ENCODE measurements at regions not wholly inside any gene's neighbourhood (a gene's known extent, or its start where the extent isn't known, plus 50 kb on each side); places are given as distances from the start of the nearest gene placed in this dataset.

DNA sequence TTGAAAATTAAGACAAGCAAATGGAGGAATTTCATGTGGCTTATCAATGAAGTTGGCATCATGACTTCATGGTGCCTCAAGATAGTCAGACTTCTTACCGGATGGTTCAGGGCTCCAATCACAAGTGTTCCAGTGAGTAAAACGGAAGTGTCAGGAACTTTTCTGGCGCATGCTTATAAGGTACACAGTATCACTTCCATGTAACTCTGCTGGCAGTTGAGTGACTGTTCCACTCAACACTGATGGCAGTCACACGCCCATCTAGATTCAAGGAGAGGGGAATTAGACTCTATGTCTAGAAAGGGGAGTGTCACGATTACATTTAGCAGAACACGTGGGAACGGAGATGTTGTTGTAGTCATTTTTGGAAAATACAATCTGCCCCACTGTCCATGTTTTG is 114.3 kb downstream of the KCTD15 start:
- no peaks in the 10 kb centered on the region for H3K9me3 ChIP-seq
- H3K27me3 ChIP-seq = peaks cover 0 to 10% of the 10 kb centered on the region in 2 donors
- TF ChIP-seq EP300 (IDR thresholded peaks at IDR 0.05) (no peak), POLR2A (IDR thresholded peaks at IDR 0.05) (no peak)
- TF ChIP-seq, protein P1, sequence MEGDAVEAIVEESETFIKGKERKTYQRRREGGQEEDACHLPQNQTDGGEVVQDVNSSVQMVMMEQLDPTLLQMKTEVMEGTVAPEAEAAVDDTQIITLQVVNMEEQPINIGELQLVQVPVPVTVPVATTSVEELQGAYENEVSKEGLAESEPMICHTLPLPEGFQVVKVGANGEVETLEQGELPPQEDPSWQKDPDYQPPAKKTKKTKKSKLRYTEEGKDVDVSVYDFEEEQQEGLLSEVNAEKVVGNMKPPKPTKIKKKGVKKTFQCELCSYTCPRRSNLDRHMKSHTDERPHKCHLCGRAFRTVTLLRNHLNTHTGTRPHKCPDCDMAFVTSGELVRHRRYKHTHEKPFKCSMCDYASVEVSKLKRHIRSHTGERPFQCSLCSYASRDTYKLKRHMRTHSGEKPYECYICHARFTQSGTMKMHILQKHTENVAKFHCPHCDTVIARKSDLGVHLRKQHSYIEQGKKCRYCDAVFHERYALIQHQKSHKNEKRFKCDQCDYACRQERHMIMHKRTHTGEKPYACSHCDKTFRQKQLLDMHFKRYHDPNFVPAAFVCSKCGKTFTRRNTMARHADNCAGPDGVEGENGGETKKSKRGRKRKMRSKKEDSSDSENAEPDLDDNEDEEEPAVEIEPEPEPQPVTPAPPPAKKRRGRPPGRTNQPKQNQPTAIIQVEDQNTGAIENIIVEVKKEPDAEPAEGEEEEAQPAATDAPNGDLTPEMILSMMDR (IDR thresholded peaks at IDR 0.05) = no peak
- no peaks in the 10 kb centered on the region for H3K36me3 ChIP-seq
- peaks cover 0 to 10% (median 4%) of the 10 kb centered on the region in 4 donors for H3K4me1 ChIP-seq
- WGBS, 2 donors = 91 to 92% methylated on average over 7 of the region's 7 CpGs
- DNase-seq (ENCODE audit: low spot score in 2 of 2) = no peak
- no peak overlapping the region for H3K27ac ChIP-seq
- no peak overlapping the region for H3K4me3 ChIP-seq

DNA sequence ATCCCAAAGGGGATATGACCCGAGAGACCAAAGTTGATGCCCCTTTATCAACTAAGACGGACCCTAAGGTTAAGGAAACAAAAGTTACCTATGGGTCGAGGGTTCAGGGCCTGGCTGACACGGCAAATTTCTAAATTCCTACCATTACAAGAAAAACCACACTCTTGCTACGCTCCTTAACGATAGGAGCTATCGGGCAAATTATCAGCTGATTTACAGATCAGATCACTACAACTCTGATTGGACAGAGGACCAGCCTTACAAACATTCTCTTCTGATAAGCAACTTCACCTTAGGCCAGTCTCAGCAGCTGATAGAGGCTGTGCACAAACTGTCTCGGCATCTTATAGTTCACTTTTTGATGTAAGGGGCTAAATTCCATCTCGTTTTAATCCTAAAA is 117.9 kb downstream of the KCTD15 start:
- 76 to 80% methylated on average over 9 of the region's 9 CpGs for WGBS, 2 donors
- H3K4me3 ChIP-seq = no peak overlapping the region
- TF ChIP-seq, protein P1 (IDR thresholded peaks at IDR 0.05) = no peak
- TF ChIP-seq EP300 (IDR thresholded peaks at IDR 0.05) (no peak), POLR2A (IDR thresholded peaks at IDR 0.05) (no peak)
- H3K9me3 ChIP-seq = peaks cover 0 to 6% (median 0%) of the 10 kb centered on the region in 4 donors
- no peak overlapping the region for H3K27ac ChIP-seq
- no peak for DNase-seq (ENCODE audit: low spot score in 2 of 2)
- H3K27me3 ChIP-seq = no peaks in the 10 kb centered on the region
- no peaks in the 10 kb centered on the region for H3K36me3 ChIP-seq
- H3K4me1 ChIP-seq = no peaks in the 10 kb centered on the region

DNA sequence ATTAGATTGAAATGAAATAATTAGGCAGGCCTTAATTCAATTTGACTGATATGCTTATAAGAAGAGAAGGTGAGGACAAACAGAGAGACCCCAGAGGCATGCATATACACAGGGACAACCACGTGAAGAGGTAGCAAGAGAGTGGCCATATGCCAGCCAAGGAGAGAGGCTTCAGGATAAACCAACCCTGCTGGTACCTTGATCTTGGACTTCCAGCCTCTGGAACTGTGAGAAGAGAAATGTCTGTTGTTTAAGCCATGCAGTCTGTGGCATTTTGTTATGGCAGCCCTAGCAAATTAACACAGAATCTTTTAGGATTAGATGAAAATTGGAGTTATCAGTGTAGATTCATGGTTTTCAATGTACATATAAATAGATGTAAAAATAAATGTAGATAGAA is 120.1 kb downstream of the KCTD15 start:
- Histone ChIP-seq H3K9me3 (peaks cover 0 to 6% (median 0%) of the 10 kb centered on the region in 4 donors), H3K4me1 (no peaks in the 10 kb centered on the region), H3K36me3 (no peaks in the 10 kb centered on the region), H3K27me3 (no peaks in the 10 kb centered on the region), H3K4me3 (no peak overlapping the region), H3K27ac (no peak overlapping the region)
- no peak for DNase-seq (ENCODE audit: low spot score in 2 of 2)
- TF ChIP-seq EP300 (IDR thresholded peaks at IDR 0.05) (no peak), POLR2A (IDR thresholded peaks at IDR 0.05) (no peak)
- TF ChIP-seq, protein P1 (IDR thresholded peaks at IDR 0.05) = no peak
- WGBS, 2 donors = 86 to 90% methylated on average over 1 of the region's 1 CpG

DNA sequence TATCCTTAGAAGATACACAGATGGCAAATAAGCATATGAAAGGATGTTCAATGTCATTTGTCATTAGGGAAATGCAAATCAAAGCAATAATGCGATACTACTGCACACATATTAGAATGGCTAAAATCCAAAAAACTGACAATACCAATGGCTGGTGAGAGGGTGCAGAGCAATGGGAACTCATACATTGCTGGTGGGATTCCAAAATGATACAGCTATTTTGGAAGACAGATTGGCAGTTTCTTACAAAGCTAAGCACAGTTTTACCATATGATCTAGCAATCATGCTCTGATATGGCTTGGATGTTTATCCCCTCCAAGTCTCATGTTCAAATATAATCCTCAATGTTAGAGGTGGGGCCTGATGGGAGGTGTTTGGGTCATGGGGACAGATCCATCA is 122.6 kb downstream of the KCTD15 start:
- Histone ChIP-seq H3K4me1 (no peaks in the 10 kb centered on the region), H3K27ac (no peak overlapping the region), H3K9me3 (peaks cover 0 to 6% (median 0%) of the 10 kb centered on the region in 4 donors), H3K4me3 (no peak overlapping the region), H3K36me3 (no peaks in the 10 kb centered on the region), H3K27me3 (no peaks in the 10 kb centered on the region)
- TF ChIP-seq POLR2A (IDR thresholded peaks at IDR 0.05) (no peak), EP300 (IDR thresholded peaks at IDR 0.05) (no peak)
- TF ChIP-seq, protein P1 (IDR thresholded peaks at IDR 0.05) = no peak
- WGBS, 2 donors = 77 to 100% methylated on average over 1 of the region's 1 CpG
- no peak for DNase-seq (ENCODE audit: low spot score in 2 of 2)

DNA sequence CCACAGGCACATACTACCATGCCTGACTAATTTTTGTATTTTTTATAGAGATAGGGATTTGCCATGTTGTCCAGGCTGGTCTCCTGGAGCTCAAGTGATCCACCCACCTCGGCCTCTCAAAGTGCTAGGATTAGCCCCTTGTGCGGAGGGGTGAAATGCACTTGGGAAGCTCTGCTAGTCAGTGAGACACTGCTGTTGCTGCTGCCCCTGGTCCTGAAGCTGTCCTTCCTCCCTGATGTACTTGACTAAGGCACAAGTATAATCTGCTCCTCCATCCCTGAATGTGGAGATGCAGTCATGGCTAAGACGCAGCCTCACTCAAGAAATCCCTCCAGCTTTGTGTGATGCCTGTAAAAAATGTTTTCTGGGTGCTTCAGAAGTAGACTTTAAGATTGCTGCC is 124.5 kb downstream of the KCTD15 start:
- WGBS, 2 donors = 78 to 80% methylated on average over 3 of the region's 3 CpGs
- Histone ChIP-seq H3K36me3 (no peaks in the 10 kb centered on the region), H3K4me3 (no peak overlapping the region), H3K27me3 (no peaks in the 10 kb centered on the region), H3K27ac (no peak overlapping the region), H3K4me1 (no peaks in the 10 kb centered on the region), H3K9me3 (peaks cover 0 to 6% (median 0%) of the 10 kb centered on the region in 4 donors)
- no peak for DNase-seq (ENCODE audit: low spot score in 2 of 2)
- TF ChIP-seq EP300 (IDR thresholded peaks at IDR 0.05) = no peak
- TF ChIP-seq, protein P1 (IDR thresholded peaks at IDR 0.05) = no peak
- TF ChIP-seq POLR2A (IDR thresholded peaks at IDR 0.05) = no peak
